AG04450 (cell line): ENCODE measurements at regions not wholly inside any gene's neighbourhood (a gene's known extent, or its start where the extent isn't known, plus 50 kb on each side); places are given as distances from the start of the nearest gene placed in this dataset.
A peak's percentile ranks its signal among the peaks of the same experiment; 100 is the strongest.
"Not testable (repeated sequence)": the region's sequence is repeated elsewhere in the genome, so short reads cannot be mapped to it uniquely, and the experiment has no call there.

Source experiments
- CTCF ChIA-PET: fragments of 300-600, 350-600 bp; formaldehyde crosslinking; extraction: SDS; loops from one replicate; lab custom pipeline; 2022; ENCODE audit warnings: antibody characterized with exemption, inconsistent platforms; lab: Charles Lee
- POLR2A ChIA-PET: fragments of 350-600 bp; formaldehyde crosslinking; extraction: SDS; loops from one replicate; lab custom pipeline; 2021; ENCODE audit warnings: antibody characterized with exemption, inconsistent platforms; lab: Yijun Ruan, JAX
- DNase-seq: peaks from one replicate; pipeline ENCODE4 v3.0.0-alpha.2; 2011; ENCODE audit warnings: low read depth, low spot score
- H3K27ac ChIP-seq: one replicate; pipeline ENCODE4 v1.5.1; 2012; ENCODE audit warnings: low read depth, low read length, control low read depth
- H3K27me3 ChIP-seq: one replicate; pipeline ENCODE4 v1.6.0; 2012; ENCODE audit warnings: low read length; ENCODE audit not compliant: control insufficient read depth, insufficient read depth
- H3K4me3 ChIP-seq: 2 replicates; pipeline ENCODE4 v1.5.1; 2011; ENCODE audit warnings: mild to moderate bottlenecking, low read depth, low read length, control low read depth
- H3K9me3 ChIP-seq: 2 replicates; pipeline ENCODE4 v1.5.1; 2012; ENCODE audit warnings: low read length; ENCODE audit not compliant: control insufficient read depth, insufficient read depth
- TF ChIP-seq, protein P1 (sequence below): IDR thresholded peaks from 2 replicates; pipeline ENCODE4 v1.5.1; 2011; ENCODE audit warnings: low read depth, low read length, control low read depth, inconsistent platforms

DNA sequence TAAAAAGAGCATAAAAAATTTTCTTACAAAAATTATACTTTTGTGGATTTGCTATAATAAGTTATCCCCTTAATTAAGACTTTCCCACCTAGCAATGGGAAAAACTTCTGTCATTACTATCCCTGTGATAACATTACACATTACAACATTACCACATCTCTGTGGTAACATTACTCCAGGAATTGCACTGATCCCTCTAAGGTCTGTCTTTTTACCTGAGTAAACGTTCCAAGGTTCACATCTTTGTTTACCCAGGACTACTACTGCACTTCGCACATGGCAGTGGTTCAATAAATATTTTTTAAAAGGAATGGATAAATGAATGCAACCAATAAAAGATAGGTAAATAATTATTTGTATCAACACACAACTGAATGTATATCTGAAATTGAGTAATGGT lies 92.4 kb upstream of the NOX4 start:
- Histone ChIP-seq H3K9me3 (no peaks in the 10 kb centered on the region), H3K27ac (no peak overlapping the region), H3K4me3 (no peak overlapping the region), H3K27me3 (no peaks in the 10 kb centered on the region)
- no peak for DNase-seq
- POLR2A ChIA-PET, result no interaction called here
- CTCF ChIA-PET, result no interaction called here
- TF ChIP-seq, protein P1, sequence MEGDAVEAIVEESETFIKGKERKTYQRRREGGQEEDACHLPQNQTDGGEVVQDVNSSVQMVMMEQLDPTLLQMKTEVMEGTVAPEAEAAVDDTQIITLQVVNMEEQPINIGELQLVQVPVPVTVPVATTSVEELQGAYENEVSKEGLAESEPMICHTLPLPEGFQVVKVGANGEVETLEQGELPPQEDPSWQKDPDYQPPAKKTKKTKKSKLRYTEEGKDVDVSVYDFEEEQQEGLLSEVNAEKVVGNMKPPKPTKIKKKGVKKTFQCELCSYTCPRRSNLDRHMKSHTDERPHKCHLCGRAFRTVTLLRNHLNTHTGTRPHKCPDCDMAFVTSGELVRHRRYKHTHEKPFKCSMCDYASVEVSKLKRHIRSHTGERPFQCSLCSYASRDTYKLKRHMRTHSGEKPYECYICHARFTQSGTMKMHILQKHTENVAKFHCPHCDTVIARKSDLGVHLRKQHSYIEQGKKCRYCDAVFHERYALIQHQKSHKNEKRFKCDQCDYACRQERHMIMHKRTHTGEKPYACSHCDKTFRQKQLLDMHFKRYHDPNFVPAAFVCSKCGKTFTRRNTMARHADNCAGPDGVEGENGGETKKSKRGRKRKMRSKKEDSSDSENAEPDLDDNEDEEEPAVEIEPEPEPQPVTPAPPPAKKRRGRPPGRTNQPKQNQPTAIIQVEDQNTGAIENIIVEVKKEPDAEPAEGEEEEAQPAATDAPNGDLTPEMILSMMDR, result no peak

DNA sequence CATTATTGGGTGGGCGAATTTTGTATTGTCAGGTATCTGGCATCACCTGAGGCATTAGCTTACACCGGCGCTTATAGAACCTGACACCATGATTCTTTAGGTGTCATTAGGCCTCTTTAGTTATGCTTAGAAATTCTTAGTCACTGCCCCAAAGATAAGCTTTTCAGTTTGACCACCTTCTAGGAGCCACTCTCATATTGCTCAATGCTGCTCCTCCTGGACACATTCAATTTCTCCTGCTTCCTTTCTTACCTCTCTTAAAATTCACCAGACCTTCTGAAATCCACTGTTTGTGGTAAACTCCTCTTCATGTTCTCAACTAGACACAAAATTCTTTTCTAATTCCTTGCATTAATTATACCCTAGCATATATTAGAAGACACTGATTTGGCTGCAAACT lies 93.9 kb upstream of the NOX4 start:
- H3K9me3 ChIP-seq, POLR2A ChIA-PET, H3K27me3 ChIP-seq, CTCF ChIA-PET, H3K27ac ChIP-seq, DNase-seq, H3K4me3 ChIP-seq: not testable (repeated sequence)

DNA sequence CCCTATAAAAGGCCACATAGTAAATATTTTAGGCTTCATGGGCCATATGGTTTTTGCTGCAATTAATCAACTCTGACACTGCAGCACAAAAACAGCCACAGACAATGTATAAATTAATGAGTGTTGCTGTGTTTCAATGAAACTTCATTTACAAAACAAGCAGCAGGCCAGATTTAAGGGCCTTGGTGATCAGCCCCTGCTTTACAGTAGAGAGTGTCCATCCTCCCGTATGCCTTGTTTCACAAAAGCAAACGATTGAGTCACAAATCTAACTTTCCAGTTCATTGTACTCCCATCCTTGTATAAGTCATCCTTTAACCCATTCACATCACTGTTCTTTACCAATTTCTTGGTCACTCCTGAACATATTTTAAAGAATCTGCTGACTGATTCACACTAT lies 94.3 kb upstream of the NOX4 start:
- DNase-seq, H3K27ac ChIP-seq, POLR2A ChIA-PET, H3K9me3 ChIP-seq, CTCF ChIA-PET, H3K27me3 ChIP-seq, H3K4me3 ChIP-seq: not testable (repeated sequence)

DNA sequence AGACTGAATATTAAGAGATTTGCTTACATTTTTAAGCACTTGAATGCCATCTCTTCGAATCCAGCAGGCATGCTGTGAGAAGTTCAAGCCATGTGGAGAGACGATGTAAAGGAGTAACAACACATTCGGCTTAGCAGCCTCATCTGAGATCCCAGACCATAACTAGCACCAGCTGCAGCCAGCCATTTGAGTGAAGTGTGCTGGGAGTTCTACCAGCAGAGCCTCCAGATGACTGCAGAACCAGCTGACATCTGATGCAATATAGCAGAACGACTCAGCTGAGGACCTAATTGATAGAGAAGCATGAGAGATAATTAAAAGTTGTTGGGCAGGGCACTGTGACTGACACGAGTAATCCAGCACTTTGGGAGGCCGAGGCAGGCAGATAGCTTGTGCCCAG lies 98.2 kb upstream of the NOX4 start:
- H3K27me3 ChIP-seq, H3K9me3 ChIP-seq, H3K4me3 ChIP-seq, DNase-seq, H3K27ac ChIP-seq, CTCF ChIA-PET, POLR2A ChIA-PET: not testable (repeated sequence)

DNA sequence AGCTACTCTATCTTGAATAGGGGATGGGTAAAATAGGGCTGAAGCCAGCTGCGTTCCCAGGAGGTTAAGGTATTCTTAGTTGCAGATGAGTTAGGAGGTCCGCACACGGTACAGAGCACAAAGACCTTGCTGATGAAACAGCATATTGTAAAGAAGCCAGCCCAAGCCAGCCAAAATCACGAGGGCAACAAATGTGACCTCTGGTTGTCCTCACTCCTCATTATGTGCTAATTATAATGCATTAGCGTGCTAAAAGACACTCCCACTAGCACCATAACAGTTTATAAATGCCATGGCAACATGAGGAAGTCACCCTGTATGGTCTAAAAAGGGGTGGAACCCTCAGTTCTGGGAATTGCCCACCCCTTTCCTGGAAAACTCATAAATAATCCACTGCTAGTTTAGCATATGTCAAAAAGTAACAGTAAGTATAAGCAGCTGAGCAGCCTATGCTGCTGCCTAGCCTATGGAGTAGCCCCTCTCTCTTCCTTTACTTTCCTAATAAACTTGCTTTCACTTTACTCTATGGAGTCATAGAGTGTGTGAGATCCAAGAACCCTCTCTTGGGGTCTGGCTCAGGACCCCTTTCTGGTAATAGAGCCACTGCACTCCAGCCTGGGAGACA lies 98.9 kb upstream of the NOX4 start:
- H3K27me3 ChIP-seq, H3K27ac ChIP-seq, H3K9me3 ChIP-seq, DNase-seq, H3K4me3 ChIP-seq, CTCF ChIA-PET, POLR2A ChIA-PET: not testable (repeated sequence)

DNA sequence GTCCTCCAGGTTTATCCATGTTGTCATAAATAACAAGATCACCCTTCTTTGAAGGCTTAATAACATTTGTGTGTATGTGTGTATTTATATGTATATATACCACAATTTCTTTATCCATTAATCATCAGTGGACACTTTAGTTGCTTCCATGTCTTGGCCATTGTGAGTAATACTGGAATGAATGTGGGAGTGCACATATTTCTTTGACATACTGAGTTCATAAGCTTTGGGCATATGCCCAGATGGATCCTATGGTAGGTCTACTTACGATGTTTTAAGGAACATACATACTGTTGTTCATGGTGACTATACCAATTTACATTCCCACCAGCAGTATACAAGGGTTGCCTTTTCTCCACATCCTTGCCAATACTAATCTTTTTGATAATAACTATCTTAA lies 108.8 kb upstream of the TRIM77 start:
- peak; percentile 34 for DNase-seq
- H3K27me3 ChIP-seq, CTCF ChIA-PET, POLR2A ChIA-PET, H3K9me3 ChIP-seq, H3K4me3 ChIP-seq, H3K27ac ChIP-seq: not testable (repeated sequence)

DNA sequence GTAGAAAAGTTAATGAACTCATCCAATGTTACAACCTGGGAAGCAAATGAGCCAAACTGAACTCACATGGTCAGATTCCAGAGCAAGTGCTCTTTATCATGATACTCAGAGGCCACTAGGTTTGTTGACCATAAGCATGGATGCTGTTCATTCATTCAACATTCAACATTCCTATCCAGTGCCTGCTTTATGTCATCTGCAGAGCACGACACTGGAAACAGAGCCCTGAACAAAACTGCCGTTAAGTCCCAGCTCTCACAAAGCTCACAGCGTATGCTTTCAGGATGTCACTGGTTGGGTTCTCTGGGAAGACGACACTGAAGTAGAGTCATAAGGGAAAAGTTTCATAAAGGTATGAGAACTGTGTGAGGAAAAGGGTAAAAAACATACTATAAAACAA lies 105.8 kb upstream of the TRIM77 start:
- Histone ChIP-seq H3K27me3 (no peaks in the 10 kb centered on the region), H3K4me3 (no peak overlapping the region), H3K9me3 (no peaks in the 10 kb centered on the region), H3K27ac (no peak overlapping the region)
- POLR2A ChIA-PET, result no interaction called here
- CTCF ChIA-PET, result no interaction called here
- no peak for DNase-seq
- TF ChIP-seq, protein P1, result no peak

DNA sequence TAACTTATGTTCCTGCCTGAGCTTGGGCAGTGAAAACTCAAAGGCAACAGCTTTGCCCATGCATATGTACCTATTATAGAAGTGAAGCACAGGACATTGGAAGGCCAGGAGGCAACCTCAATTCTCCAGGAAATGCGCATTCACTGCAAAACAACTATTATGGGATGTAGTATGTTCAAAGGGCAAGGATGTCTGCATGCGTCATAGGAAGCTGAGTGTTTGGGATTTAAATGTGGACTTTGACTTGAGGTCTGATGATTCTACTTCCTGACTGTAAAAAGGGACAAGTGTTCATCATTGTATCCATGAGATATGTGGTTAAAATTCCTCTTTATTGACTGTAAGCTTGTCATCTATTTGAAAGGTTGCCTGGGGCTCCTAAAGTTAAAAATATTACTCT lies 103.3 kb upstream of the TRIM77 start:
- CTCF ChIA-PET, H3K27me3 ChIP-seq, H3K4me3 ChIP-seq, H3K9me3 ChIP-seq: not testable (repeated sequence)
- H3K27ac ChIP-seq, result peak overlapping the region; percentile 57
- POLR2A ChIA-PET, result interaction anchor here (0.6 kb wide), 1 partner anchor 184 kb away, joined by 8 read pairs; no protein-coding TSS in a partner anchor
- DNase-seq, result peak; percentile 29

DNA sequence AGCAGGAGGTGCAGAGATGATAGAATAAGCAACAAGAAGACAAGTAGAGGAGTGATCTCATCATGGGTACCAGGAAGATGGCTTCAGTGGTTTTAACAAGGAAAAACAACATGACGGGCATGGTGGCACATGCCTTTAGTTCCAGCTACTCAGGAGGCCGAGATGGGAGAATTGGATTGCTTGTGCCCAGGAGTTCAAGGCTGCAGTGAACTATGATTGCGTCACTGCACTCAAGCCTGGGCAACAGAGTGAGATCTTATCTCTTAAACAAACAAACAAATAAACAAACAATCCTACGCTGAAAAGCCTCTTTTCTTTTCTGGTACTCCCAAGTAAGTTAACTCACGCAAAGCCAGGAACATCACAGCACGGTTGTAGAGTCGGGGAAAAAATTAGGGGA lies 102.6 kb upstream of the TRIM77 start:
- H3K9me3 ChIP-seq, CTCF ChIA-PET, H3K4me3 ChIP-seq, H3K27me3 ChIP-seq, DNase-seq, POLR2A ChIA-PET: not testable (repeated sequence)
- peak overlapping the region; percentile 21 for H3K27ac ChIP-seq
